ENCODE measurements at regions not wholly inside any gene's neighbourhood (a gene's known extent, or its start where the extent isn't known, plus 50 kb on each side); places are given as distances from the start of the nearest gene placed in this dataset.

- no peak overlapping the region for H3K4me3 Mint-ChIP-seq
- no peaks in the 10 kb centered on the region for H3K27me3 Mint-ChIP-seq
- H3K27ac Mint-ChIP-seq = no peak overlapping the region
- H3K36me3 Mint-ChIP-seq (ENCODE audit: low read depth) = no peaks in the 10 kb centered on the region
- intact Hi-C loops (cut with micrococcal nuclease) = loop anchor here (10.0 kb wide), 1 partner anchor 1392 kb away; no protein-coding TSS in a partner anchor
- DNase-seq = no peak
- no peaks in the 10 kb centered on the region for H3K9me3 Mint-ChIP-seq
- no peaks in the 10 kb centered on the region for H3K4me1 Mint-ChIP-seq
Observed at GRCh38 chr5:52356311-52356918, 431.3 kb upstream of the ITGA1 start.

DNA sequence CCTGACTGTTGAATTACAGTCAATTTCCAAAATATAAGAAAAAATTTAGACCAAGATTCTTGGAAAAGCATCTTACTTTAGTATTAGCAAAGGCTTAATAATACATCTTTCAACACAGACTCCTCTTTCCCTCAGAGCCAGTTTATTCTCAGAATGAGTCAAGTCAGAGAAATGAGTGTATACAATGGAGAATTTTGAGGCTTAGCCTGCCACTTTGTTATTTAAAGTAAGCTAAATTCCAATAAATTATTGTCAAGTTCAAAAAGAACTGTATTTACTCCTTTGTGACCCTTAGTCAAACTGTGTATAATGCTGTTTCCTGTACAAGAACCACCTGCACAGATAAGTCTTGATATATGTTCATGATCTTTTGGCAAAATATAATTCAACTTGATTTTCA, 428.5 kb upstream of the ITGA1 start:
- no peak for DNase-seq
- Mint-ChIP-seq H3K9me3 (no peaks in the 10 kb centered on the region), H3K27ac (no peak overlapping the region), H3K36me3 (ENCODE audit: low read depth) (no peaks in the 10 kb centered on the region), H3K4me3 (no peak overlapping the region), H3K4me1 (no peaks in the 10 kb centered on the region), H3K27me3 (no peaks in the 10 kb centered on the region)
- intact Hi-C loops (cut with micrococcal nuclease) = loop anchor here (10.0 kb wide), 1 partner anchor 1394 kb away; no protein-coding TSS in a partner anchor

- DNase-seq = no peak
- H3K27ac Mint-ChIP-seq = no peak overlapping the region
- intact Hi-C loops (cut with micrococcal nuclease) = no loop called here
- no peaks in the 10 kb centered on the region for H3K4me1 Mint-ChIP-seq
- H3K36me3 Mint-ChIP-seq (ENCODE audit: low read depth) = no peaks in the 10 kb centered on the region
- no peak overlapping the region for H3K4me3 Mint-ChIP-seq
- no peaks in the 10 kb centered on the region for H3K27me3 Mint-ChIP-seq
- no peaks in the 10 kb centered on the region for H3K9me3 Mint-ChIP-seq
Observed at GRCh38 chr5:52360985-52361384, 426.7 kb upstream of the ITGA1 start.

GRCh38 chr5:52374286-52374685, 413.4 kb upstream of the ITGA1 start:
- intact Hi-C loops (cut with micrococcal nuclease) = no loop called here
- Mint-ChIP-seq H3K4me1 (no peaks in the 10 kb centered on the region), H3K4me3 (no peak overlapping the region), H3K9me3 (no peaks in the 10 kb centered on the region), H3K27ac (no peak overlapping the region), H3K27me3 (no peaks in the 10 kb centered on the region), H3K36me3 (ENCODE audit: low read depth) (no peaks in the 10 kb centered on the region)
- DNase-seq = no peak

GRCh38 chr5:52375969-52376368, 411.7 kb upstream of the ITGA1 start:
- Mint-ChIP-seq H3K9me3 (no peaks in the 10 kb centered on the region), H3K4me1 (no peaks in the 10 kb centered on the region), H3K27ac (no peak overlapping the region), H3K4me3 (no peak overlapping the region), H3K36me3 (ENCODE audit: low read depth) (no peaks in the 10 kb centered on the region), H3K27me3 (no peaks in the 10 kb centered on the region)
- intact Hi-C loops (cut with micrococcal nuclease) = no loop called here
- no peak for DNase-seq

- H3K36me3 Mint-ChIP-seq (ENCODE audit: low read depth) = no peaks in the 10 kb centered on the region
- H3K4me1 Mint-ChIP-seq = no peaks in the 10 kb centered on the region
- H3K9me3 Mint-ChIP-seq = no peaks in the 10 kb centered on the region
- H3K27ac Mint-ChIP-seq = no peak overlapping the region
- no peak for DNase-seq
- H3K27me3 Mint-ChIP-seq = no peaks in the 10 kb centered on the region
- intact Hi-C loops (cut with micrococcal nuclease) = no loop called here
- H3K4me3 Mint-ChIP-seq = no peak overlapping the region
Observed at GRCh38 chr5:52376592-52376991, 411.1 kb upstream of the ITGA1 start.

DNA sequence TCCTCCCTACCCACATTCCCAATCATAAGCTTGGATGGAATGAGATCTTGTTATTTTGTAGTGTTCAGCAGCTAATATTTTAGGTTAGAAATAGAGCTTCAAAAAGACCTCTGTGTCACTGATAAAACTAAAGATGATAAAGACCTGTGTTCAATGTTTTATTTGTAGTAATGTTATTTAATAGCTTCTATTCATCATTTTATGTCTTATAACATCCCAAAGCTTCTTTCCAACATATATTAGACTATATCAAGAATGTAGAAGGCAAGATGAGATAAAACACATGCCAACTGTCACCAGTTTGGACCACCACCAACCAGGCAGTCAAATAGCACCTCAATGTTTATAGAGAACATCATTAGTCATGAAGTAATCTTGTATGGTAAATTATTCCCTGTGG, 409.5 kb upstream of the ITGA1 start:
- intact Hi-C loops (cut with micrococcal nuclease) = no loop called here

DNA sequence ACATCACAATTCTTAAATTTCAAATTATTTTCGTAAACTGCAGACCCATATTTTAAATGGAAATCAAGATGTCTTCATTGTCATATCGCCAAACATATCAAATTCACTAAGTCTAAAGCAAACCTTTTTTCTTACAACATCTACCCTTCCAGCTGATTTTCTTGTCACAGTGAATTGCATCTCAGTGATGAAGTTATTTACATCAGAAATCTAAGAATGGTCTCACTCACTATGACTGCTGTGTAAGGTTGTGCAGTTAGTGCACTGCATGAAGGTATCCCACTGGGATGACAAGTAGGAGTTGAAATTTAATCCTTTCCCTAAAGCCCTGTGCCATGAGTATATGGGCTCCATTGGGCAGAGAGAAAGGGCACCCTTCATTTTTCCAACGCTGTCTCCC, 399.4 kb upstream of the ITGA1 start:
- no peak overlapping the region for H3K27ac Mint-ChIP-seq
- intact Hi-C loops (cut with micrococcal nuclease) = no loop called here

More for the DNA sequence above, 409.5 kb upstream of the ITGA1 start:
- Mint-ChIP-seq H3K27ac (no peak overlapping the region), H3K4me1 (no peaks in the 10 kb centered on the region), H3K36me3 (ENCODE audit: low read depth) (no peaks in the 10 kb centered on the region), H3K4me3 (no peak overlapping the region), H3K27me3 (no peaks in the 10 kb centered on the region), H3K9me3 (no peaks in the 10 kb centered on the region)
- no peak for DNase-seq

GRCh38 chr5:52392321-52392720, 395.4 kb upstream of the ITGA1 start:
- no peaks in the 10 kb centered on the region for H3K27me3 Mint-ChIP-seq
- H3K27ac Mint-ChIP-seq = no peak overlapping the region
- no peak for DNase-seq
- H3K4me3 Mint-ChIP-seq = no peak overlapping the region
- H3K4me1 Mint-ChIP-seq = no peaks in the 10 kb centered on the region
- H3K36me3 Mint-ChIP-seq (ENCODE audit: low read depth) = no peaks in the 10 kb centered on the region
- H3K9me3 Mint-ChIP-seq = no peaks in the 10 kb centered on the region
- intact Hi-C loops (cut with micrococcal nuclease) = no loop called here

More for the DNA sequence above, 399.4 kb upstream of the ITGA1 start:
- Mint-ChIP-seq H3K4me1 (no peaks in the 10 kb centered on the region), H3K36me3 (ENCODE audit: low read depth) (no peaks in the 10 kb centered on the region), H3K4me3 (no peak overlapping the region), H3K9me3 (no peaks in the 10 kb centered on the region), H3K27me3 (no peaks in the 10 kb centered on the region)
- DNase-seq = no peak

GRCh38 chr5:52409835-52410234, 377.9 kb upstream of the ITGA1 start:
- Mint-ChIP-seq H3K4me1 (no peaks in the 10 kb centered on the region), H3K9me3 (no peaks in the 10 kb centered on the region), H3K27me3 (no peaks in the 10 kb centered on the region), H3K27ac (no peak overlapping the region), H3K36me3 (ENCODE audit: low read depth) (no peaks in the 10 kb centered on the region), H3K4me3 (no peak overlapping the region)
- intact Hi-C loops (cut with micrococcal nuclease) = no loop called here
- no peak for DNase-seq

GRCh38 chr5:52419357-52419756, 368.4 kb upstream of the ITGA1 start:
- intact Hi-C loops (cut with micrococcal nuclease) = no loop called here
- Mint-ChIP-seq H3K36me3 (ENCODE audit: low read depth) (no peaks in the 10 kb centered on the region), H3K27ac (no peak overlapping the region), H3K9me3 (no peaks in the 10 kb centered on the region), H3K27me3 (no peaks in the 10 kb centered on the region), H3K4me1 (no peaks in the 10 kb centered on the region), H3K4me3 (no peak overlapping the region)
- DNase-seq = no peak

GRCh38 chr5:52427615-52428014, 360.1 kb upstream of the ITGA1 start:
- Mint-ChIP-seq H3K4me1 (no peaks in the 10 kb centered on the region), H3K36me3 (ENCODE audit: low read depth) (no peaks in the 10 kb centered on the region), H3K27ac (no peak overlapping the region), H3K4me3 (no peak overlapping the region), H3K27me3 (peaks cover 2% of the 10 kb centered on the region), H3K9me3 (no peaks in the 10 kb centered on the region)
- intact Hi-C loops (cut with micrococcal nuclease) = no loop called here
- no peak for DNase-seq

GRCh38 chr5:52428977-52429489, 358.7 kb upstream of the ITGA1 start:
- no peak overlapping the region for H3K4me3 Mint-ChIP-seq
- H3K4me1 Mint-ChIP-seq = no peaks in the 10 kb centered on the region
- no peak overlapping the region for H3K27ac Mint-ChIP-seq
- H3K36me3 Mint-ChIP-seq (ENCODE audit: low read depth) = no peaks in the 10 kb centered on the region
- H3K9me3 Mint-ChIP-seq = no peaks in the 10 kb centered on the region
- no peak for DNase-seq
- intact Hi-C loops (cut with micrococcal nuclease) = no loop called here
- H3K27me3 Mint-ChIP-seq = peaks cover 2% of the 10 kb centered on the region

GRCh38 chr5:52441768-52442167, 345.9 kb upstream of the ITGA1 start:
- intact Hi-C loops (cut with micrococcal nuclease) = no loop called here
- H3K27me3 Mint-ChIP-seq = no peaks in the 10 kb centered on the region
- no peaks in the 10 kb centered on the region for H3K9me3 Mint-ChIP-seq
- no peak for DNase-seq
- no peaks in the 10 kb centered on the region for H3K4me1 Mint-ChIP-seq
- H3K27ac Mint-ChIP-seq = no peak overlapping the region
- H3K36me3 Mint-ChIP-seq (ENCODE audit: low read depth) = no peaks in the 10 kb centered on the region
- H3K4me3 Mint-ChIP-seq = no peak overlapping the region

DNA sequence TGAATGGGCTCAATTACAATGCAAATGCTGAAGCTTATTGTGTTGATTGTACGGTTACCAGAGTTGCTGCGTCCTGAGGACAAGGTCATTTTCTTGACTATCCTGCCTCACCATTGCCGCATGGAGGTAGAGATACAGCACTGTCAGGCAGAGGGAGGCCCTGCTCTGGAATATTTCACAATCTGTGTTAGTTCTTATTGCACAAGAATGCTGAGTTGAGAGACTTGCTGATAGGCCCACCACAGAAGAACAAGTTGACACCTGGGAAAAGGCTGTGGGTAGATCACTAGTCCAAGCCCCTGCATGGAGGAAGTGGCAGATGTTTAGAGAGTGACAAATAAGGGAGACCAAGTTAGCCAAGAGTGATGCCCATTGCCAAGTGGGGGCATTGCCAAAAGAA, 344.5 kb upstream of the ITGA1 start:
- no peaks in the 10 kb centered on the region for H3K9me3 Mint-ChIP-seq
- DNase-seq = no peak
- H3K36me3 Mint-ChIP-seq (ENCODE audit: low read depth) = no peaks in the 10 kb centered on the region
- H3K4me3 Mint-ChIP-seq = no peak overlapping the region
- H3K27me3 Mint-ChIP-seq = no peaks in the 10 kb centered on the region
- intact Hi-C loops (cut with micrococcal nuclease) = no loop called here
- H3K27ac Mint-ChIP-seq = no peak overlapping the region
- H3K4me1 Mint-ChIP-seq = no peaks in the 10 kb centered on the region
